ENCODE measurements at regions not wholly inside any gene's neighbourhood (a gene's known extent, or its start where the extent isn't known, plus 50 kb on each side); places are given as distances from the start of the nearest gene placed in this dataset.
A peak's percentile ranks its signal among the peaks of the same experiment; 100 is the strongest.

- no TSS peak for BruUV-seq (replicated peaks)
- FAIRE-seq (no peak), DNase-seq (ENCODE audit: low read depth, low spot score) (no peak)
- Histone ChIP-seq H3K27ac (ENCODE audit: insufficient read depth, low read depth, low read length) (no peak overlapping the region), H3K27me3 (ENCODE audit: control insufficient read depth in 2 of 2, insufficient read depth in 2 of 2, low read length in 2 of 2) (no peaks in the 10 kb centered on the region), H2AFZ (ENCODE audit: low read depth, low read length) (no peak overlapping the region), H3K9me3 (replicated peaks; ENCODE audit: control insufficient read depth, insufficient read depth, low read length) (no peaks in the 10 kb centered on the region), H3K9ac (replicated peaks; ENCODE audit: extremely low read depth, insufficient read depth, low read length) (no peak overlapping the region), H3K9me1 (replicated peaks; ENCODE audit: control insufficient read depth, extremely low read depth, insufficient read depth, low read length) (no peaks in the 10 kb centered on the region), H3K4me2 (ENCODE audit: insufficient read depth, low read length) (no peak overlapping the region), H3K4me3 (replicated peaks in 1 of 3; ENCODE audit: insufficient read depth in 1 of 3, low read depth in 1 of 3, low read length in 3 of 3) (no peak overlapping the region), H4K20me1 (replicated peaks; ENCODE audit: control insufficient read depth, extremely low read depth, insufficient read depth, low read length) (no peaks in the 10 kb centered on the region), H3K79me2 (ENCODE audit: control insufficient read depth, insufficient read depth, low read length) (no peaks in the 10 kb centered on the region), H3K36me3 (ENCODE audit: control insufficient read depth in 2 of 2, extremely low read depth in 1 of 2, insufficient read depth in 2 of 2, low read length in 2 of 2) (no peaks in the 10 kb centered on the region), H3K4me1 (ENCODE audit: control insufficient read depth, extremely low read depth, insufficient read depth, low read length) (no peaks in the 10 kb centered on the region)
- intact Hi-C loops (cut with micrococcal nuclease): no loop called here
- ChIA-PET CTCF (interaction anchor here (1.3 to 1.9 kb wide), 2 partner anchors 9 to 13 kb away, joined by 4 to 6 read pairs; no protein-coding TSS in a partner anchor), POLR2A (no interaction called here)
- no peak for TF ChIP-seq FOS (IDR thresholded peaks at IDR 0.05; ENCODE audit: borderline replicate concordance, insufficient read depth, low read length)
- no peak for TF ChIP-seq GATA2 (IDR thresholded peaks at IDR 0.05; ENCODE audit: insufficient read depth, insufficient read length, low read depth, low read length)
- TF ChIP-seq MAX (IDR thresholded peaks at IDR 0.05; ENCODE audit: insufficient read depth, insufficient read length): no peak
- TF ChIP-seq POLR2A (IDR thresholded peaks at IDR 0.05; ENCODE audit: low read depth, low read length): no peak
- TF ChIP-seq JUN (IDR thresholded peaks at IDR 0.05; ENCODE audit: borderline replicate concordance, insufficient read depth, insufficient read length, low read depth): no peak
- no peak for TF ChIP-seq POLR2AphosphoS5 (IDR thresholded peaks at IDR 0.05; ENCODE audit: insufficient read depth, low read depth, low read length)
- dilution Hi-C loops (cut with MboI; ENCODE audit: extremely low pct_ligation_motif_present, low sequenced_read_pairs): no loop called here
Measured at GRCh38 chr5:93886098-93886806, 144.9 kb upstream of the POU5F2 start.

GRCh38 chr5:93884254-93884653 is 142.9 kb upstream of the POU5F2 start:
- dilution Hi-C loops (cut with MboI; ENCODE audit: extremely low pct_ligation_motif_present, low sequenced_read_pairs): no loop called here
- CTCF ChIA-PET: interaction anchor here (0.7 to 3.1 kb wide), 2 partner anchors 10 to 15 kb away, joined by 3 to 13 read pairs; no protein-coding TSS in a partner anchor
- POLR2A ChIA-PET: no interaction called here
- Histone ChIP-seq H3K9me1 (replicated peaks; ENCODE audit: control insufficient read depth, extremely low read depth, insufficient read depth, low read length) (no peaks in the 10 kb centered on the region), H3K36me3 (ENCODE audit: control insufficient read depth in 2 of 2, extremely low read depth in 1 of 2, insufficient read depth in 2 of 2, low read length in 2 of 2) (no peaks in the 10 kb centered on the region), H3K4me3 (replicated peaks in 1 of 3; ENCODE audit: insufficient read depth in 1 of 3, low read depth in 1 of 3, low read length in 3 of 3) (no peak overlapping the region), H2AFZ (ENCODE audit: low read depth, low read length) (no peak overlapping the region), H3K27ac (ENCODE audit: insufficient read depth, low read depth, low read length) (no peak overlapping the region), H3K4me1 (ENCODE audit: control insufficient read depth, extremely low read depth, insufficient read depth, low read length) (no peaks in the 10 kb centered on the region), H3K27me3 (ENCODE audit: control insufficient read depth in 2 of 2, insufficient read depth in 2 of 2, low read length in 2 of 2) (no peaks in the 10 kb centered on the region), H3K9ac (replicated peaks; ENCODE audit: extremely low read depth, insufficient read depth, low read length) (no peak overlapping the region), H4K20me1 (replicated peaks; ENCODE audit: control insufficient read depth, extremely low read depth, insufficient read depth, low read length) (no peaks in the 10 kb centered on the region), H3K4me2 (ENCODE audit: insufficient read depth, low read length) (no peak overlapping the region), H3K79me2 (ENCODE audit: control insufficient read depth, insufficient read depth, low read length) (no peaks in the 10 kb centered on the region), H3K9me3 (replicated peaks; ENCODE audit: control insufficient read depth, insufficient read depth, low read length) (no peaks in the 10 kb centered on the region)
- FAIRE-seq (no peak), DNase-seq (ENCODE audit: low read depth, low spot score) (peak; percentile 11)
- no TSS peak for BruUV-seq (replicated peaks)
- TF ChIP-seq CTCF (IDR thresholded peaks at IDR 0.05; ENCODE audit: extremely low read depth in 1 of 2, insufficient read depth in 1 of 2, low read depth in 1 of 2, low read length in 2 of 2) (no peak), EZH2 (IDR thresholded peaks at IDR 0.05; ENCODE audit: borderline replicate concordance, low read depth, low read length, severe bottlenecking) (no peak), POLR2AphosphoS5 (IDR thresholded peaks at IDR 0.05; ENCODE audit: insufficient read depth, low read depth, low read length) (no peak), MAX (IDR thresholded peaks at IDR 0.05; ENCODE audit: insufficient read depth, insufficient read length) (no peak), MYC (IDR thresholded peaks at IDR 0.05; ENCODE audit: low read depth, low read length) (no peak), GATA2 (IDR thresholded peaks at IDR 0.05; ENCODE audit: insufficient read depth, insufficient read length, low read depth, low read length) (no peak), JUN (IDR thresholded peaks at IDR 0.05; ENCODE audit: borderline replicate concordance, insufficient read depth, insufficient read length, low read depth) (no peak), POLR2A (IDR thresholded peaks at IDR 0.05; ENCODE audit: low read depth, low read length) (no peak), FOS (IDR thresholded peaks at IDR 0.05; ENCODE audit: borderline replicate concordance, insufficient read depth, low read length) (no peak)
- intact Hi-C loops (cut with micrococcal nuclease): no loop called here

Measured in endothelial cell of umbilical vein (primary cell).